Neural crest cell (in vitro differentiated cells): ENCODE measurements at regions not wholly inside any gene's neighbourhood (a gene's known extent, or its start where the extent isn't known, plus 50 kb on each side); places are given as distances from the start of the nearest gene placed in this dataset.

Source experiments
- DNase-seq: peaks from one replicate; pipeline ENCODE4 v3.0.0; 2021; ENCODE audit warnings: low read depth, mixed read lengths, low spot score
- H3K27ac Mint-ChIP-seq: one replicate; pipeline ENCODE4 v1.8.0; 2021; ENCODE audit warnings: mild to moderate bottlenecking, mixed read lengths; ENCODE audit not compliant: unreplicated experiment
- H3K27me3 Mint-ChIP-seq: 2 replicates; pipeline ENCODE4 v1.8.0; 2021; ENCODE audit warnings: low read depth, mild to moderate bottlenecking, mixed read lengths
- H3K36me3 Mint-ChIP-seq: 2 replicates; pipeline ENCODE4 v1.8.0; 2021; ENCODE audit warnings: low read depth, mild to moderate bottlenecking, mixed read lengths
- H3K4me1 Mint-ChIP-seq: 2 replicates; pipeline ENCODE4 v1.8.0; 2021; ENCODE audit warnings: mixed read lengths
- H3K4me3 Mint-ChIP-seq: one replicate; pipeline ENCODE4 v1.8.0; 2021; ENCODE audit warnings: mild to moderate bottlenecking, mixed read lengths
- H3K9me3 Mint-ChIP-seq: 2 replicates; pipeline ENCODE4 v1.8.0; 2021; ENCODE audit warnings: mixed read lengths
- CTCF ChIP-seq: fragments of 200-600 bp; sonication (generic); conservative IDR thresholded peaks from 2 replicates; pipeline ENCODE4 v1.5.0; 2021; ENCODE audit warnings: antibody characterized with exemption, mild to moderate bottlenecking

- no peak for DNase-seq
- H3K4me3 Mint-ChIP-seq, result no peak overlapping the region
- H3K27me3 Mint-ChIP-seq, result no peaks in the 10 kb centered on the region
- H3K4me1 Mint-ChIP-seq, result peaks cover 7% of the 10 kb centered on the region
- TF ChIP-seq CTCF, result no peak
- no peaks in the 10 kb centered on the region for H3K36me3 Mint-ChIP-seq
- peaks cover 3% of the 10 kb centered on the region for H3K9me3 Mint-ChIP-seq
- H3K27ac Mint-ChIP-seq, result no peak overlapping the region
Measured at GRCh38 chr5:38758774-38759600, 86.8 kb upstream of the OSMR start.

GRCh38 chr5:38764937-38765391 lies 80.8 kb upstream of the OSMR start:
- H3K27ac Mint-ChIP-seq, result no peak overlapping the region
- DNase-seq, result no peak
- H3K27me3 Mint-ChIP-seq, result no peaks in the 10 kb centered on the region
- peaks cover 5% of the 10 kb centered on the region for H3K36me3 Mint-ChIP-seq
- no peak overlapping the region for H3K4me3 Mint-ChIP-seq
- no peak for TF ChIP-seq CTCF
- no peaks in the 10 kb centered on the region for H3K4me1 Mint-ChIP-seq
- H3K9me3 Mint-ChIP-seq, result peaks cover 21% of the 10 kb centered on the region

- no peak overlapping the region for H3K27ac Mint-ChIP-seq
- no peaks in the 10 kb centered on the region for H3K4me1 Mint-ChIP-seq
- no peaks in the 10 kb centered on the region for H3K27me3 Mint-ChIP-seq
- H3K36me3 Mint-ChIP-seq, result peaks cover 5% of the 10 kb centered on the region
- no peak for DNase-seq
- TF ChIP-seq CTCF, result no peak
- no peak overlapping the region for H3K4me3 Mint-ChIP-seq
- H3K9me3 Mint-ChIP-seq, result peaks cover 21% of the 10 kb centered on the region
Measured at GRCh38 chr5:38765399-38765861, 80.4 kb upstream of the OSMR start.

- no peaks in the 10 kb centered on the region for H3K27me3 Mint-ChIP-seq
- no peak for DNase-seq
- H3K9me3 Mint-ChIP-seq, result peaks cover 21% of the 10 kb centered on the region
- H3K4me3 Mint-ChIP-seq, result no peak overlapping the region
- no peaks in the 10 kb centered on the region for H3K4me1 Mint-ChIP-seq
- no peak for TF ChIP-seq CTCF
- H3K36me3 Mint-ChIP-seq, result peaks cover 5% of the 10 kb centered on the region
- no peak overlapping the region for H3K27ac Mint-ChIP-seq
Measured at GRCh38 chr5:38766151-38766550, 79.7 kb upstream of the OSMR start.

GRCh38 chr5:38768412-38769211 lies 77.2 kb upstream of the OSMR start:
- Mint-ChIP-seq H3K27me3 (no peaks in the 10 kb centered on the region), H3K9me3 (peaks cover 20% of the 10 kb centered on the region), H3K36me3 (peaks cover 5% of the 10 kb centered on the region), H3K4me1 (peaks cover 10% of the 10 kb centered on the region), H3K27ac (no peak overlapping the region), H3K4me3 (no peak overlapping the region)
- TF ChIP-seq CTCF, result no peak
- no peak for DNase-seq
